ENCODE measurements at regions not wholly inside any gene's neighbourhood (a gene's known extent, or its start where the extent isn't known, plus 50 kb on each side); places are given as distances from the start of the nearest gene placed in this dataset.

DNA sequence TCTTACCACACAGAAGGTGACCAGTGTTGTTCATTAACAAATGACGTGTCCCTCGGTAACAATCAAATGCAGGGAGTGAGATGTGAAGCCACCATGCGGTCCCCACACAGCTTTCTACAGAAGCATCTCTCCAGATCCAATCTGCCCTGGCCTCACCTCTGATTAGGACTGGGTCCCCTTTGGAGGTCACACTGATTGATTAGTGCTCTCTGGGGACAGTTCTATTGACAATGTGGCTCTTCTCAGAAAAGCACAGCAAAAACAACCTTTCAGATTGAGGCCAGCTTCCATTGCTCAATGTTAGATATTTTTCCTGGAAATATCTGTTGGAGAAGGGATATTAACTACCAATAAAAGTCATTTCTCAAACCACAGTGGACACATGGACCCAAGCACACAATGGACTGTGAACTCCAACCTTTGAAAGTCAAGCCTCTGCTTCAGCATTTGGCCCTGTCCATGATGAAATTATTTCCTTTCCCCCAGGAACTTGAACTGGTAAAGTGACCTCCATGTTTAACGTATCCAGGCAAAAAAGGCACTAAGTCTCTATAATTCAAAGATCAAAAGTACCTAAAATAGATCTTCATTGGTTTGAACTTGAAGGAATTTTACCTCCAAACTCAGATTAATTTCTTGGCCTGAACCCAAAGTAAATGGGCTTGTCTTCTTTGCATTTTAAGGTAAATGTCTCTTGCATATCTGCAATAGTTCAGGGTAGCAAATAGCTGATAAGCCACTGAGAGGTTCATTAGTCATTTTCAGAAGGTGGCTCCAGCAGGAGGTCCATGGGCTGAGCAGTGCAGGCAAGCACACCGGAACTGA lies 118.5 kb downstream of the FOXA2 start:
- TF ChIP-seq, protein P1, sequence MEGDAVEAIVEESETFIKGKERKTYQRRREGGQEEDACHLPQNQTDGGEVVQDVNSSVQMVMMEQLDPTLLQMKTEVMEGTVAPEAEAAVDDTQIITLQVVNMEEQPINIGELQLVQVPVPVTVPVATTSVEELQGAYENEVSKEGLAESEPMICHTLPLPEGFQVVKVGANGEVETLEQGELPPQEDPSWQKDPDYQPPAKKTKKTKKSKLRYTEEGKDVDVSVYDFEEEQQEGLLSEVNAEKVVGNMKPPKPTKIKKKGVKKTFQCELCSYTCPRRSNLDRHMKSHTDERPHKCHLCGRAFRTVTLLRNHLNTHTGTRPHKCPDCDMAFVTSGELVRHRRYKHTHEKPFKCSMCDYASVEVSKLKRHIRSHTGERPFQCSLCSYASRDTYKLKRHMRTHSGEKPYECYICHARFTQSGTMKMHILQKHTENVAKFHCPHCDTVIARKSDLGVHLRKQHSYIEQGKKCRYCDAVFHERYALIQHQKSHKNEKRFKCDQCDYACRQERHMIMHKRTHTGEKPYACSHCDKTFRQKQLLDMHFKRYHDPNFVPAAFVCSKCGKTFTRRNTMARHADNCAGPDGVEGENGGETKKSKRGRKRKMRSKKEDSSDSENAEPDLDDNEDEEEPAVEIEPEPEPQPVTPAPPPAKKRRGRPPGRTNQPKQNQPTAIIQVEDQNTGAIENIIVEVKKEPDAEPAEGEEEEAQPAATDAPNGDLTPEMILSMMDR (IDR thresholded peaks at IDR 0.05), result no peak
- no peak for TF ChIP-seq POLR2A (IDR thresholded peaks at IDR 0.05)
